Stimulated activated CD4-positive, alpha-beta T cell treated with anti-CD3 and anti-CD28 coated beads, TNF-alpha, amount 100 ng/mL, for 4 hours (primary cell): ENCODE measurements at regions not wholly inside any gene's neighbourhood (a gene's known extent, or its start where the extent isn't known, plus 50 kb on each side); places are given as distances from the start of the nearest gene placed in this dataset.

Source experiments
- DNase-seq, 3 experiments: peaks; one replicate each; pipeline ENCODE4 v3.0.0-alpha.2; 2020; ENCODE audit warnings: low read depth in 3 of 3

- DNase-seq: no peak
Observed at GRCh38 chr5:124584991-124585715, 161.3 kb downstream of the ZNF608 start.

GRCh38 chr5:124583469-124584350 is 162.7 kb downstream of the ZNF608 start:
- DNase-seq: no peak

- DNase-seq: no peak
Observed at GRCh38 chr5:124582561-124582840, 163.9 kb downstream of the ZNF608 start.

DNA sequence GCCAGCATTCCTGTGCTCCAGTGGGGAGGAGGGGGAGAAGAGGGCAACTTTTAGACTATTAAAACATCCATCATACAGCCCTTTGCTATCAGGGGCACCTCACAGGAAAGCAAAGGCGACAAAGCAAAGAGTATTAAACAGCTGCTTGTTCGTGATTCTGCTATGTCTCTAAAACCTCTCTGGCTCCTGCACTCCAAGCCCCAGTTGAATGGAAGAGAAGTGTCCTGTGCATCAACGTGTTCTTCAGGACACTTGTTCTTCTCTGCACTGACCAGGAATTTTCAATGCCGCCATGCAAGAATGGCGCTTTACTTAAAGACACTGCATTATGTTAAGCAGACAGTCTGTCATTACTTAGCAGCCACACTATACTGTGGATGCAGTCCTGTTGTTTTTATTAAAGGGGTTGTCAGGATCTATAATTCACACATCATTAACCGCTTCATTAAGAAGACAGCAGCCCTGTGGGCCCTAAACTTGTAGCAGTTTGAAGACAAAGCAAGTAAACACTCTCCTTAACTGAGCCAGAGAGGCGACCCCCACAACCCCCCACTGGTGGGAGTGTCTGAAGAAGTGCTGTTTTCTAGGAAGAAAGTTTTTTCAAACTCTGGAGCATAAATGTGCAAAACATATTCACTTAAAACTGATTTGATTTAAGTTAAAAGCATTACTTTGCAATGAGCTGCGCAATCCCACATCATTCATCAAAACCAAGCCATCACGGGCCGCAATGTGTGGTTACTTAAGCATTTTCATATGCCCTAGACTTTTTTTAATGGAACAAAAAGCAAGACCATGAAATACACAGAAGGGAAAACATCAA is 164.5 kb downstream of the ZNF608 start:
- DNase-seq: no peak

GRCh38 chr5:124580925-124581737 is 165.3 kb downstream of the ZNF608 start:
- DNase-seq: no peak

DNA sequence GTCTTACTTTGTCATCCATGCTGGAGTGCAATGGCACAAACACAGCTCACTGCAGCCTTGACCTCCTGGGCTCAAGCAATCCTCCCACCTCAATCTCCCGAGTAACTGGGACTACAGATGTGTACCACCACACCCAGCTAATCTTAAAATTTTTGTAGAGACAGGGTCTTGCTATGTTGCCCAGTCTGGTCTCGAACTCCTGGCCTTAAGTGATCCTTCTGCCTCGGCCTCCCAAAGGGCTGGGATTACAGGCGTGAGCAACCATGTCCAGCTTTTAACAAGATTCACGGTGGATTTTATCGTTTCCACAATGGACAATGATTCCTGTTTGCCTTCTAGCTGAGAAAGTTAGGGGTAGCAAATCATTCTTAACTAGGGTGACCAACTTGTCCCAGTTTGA is 165.9 kb downstream of the ZNF608 start:
- DNase-seq: no peak

GRCh38 chr5:124576848-124577409 is 169.5 kb downstream of the ZNF608 start:
- DNase-seq: no peak

DNA sequence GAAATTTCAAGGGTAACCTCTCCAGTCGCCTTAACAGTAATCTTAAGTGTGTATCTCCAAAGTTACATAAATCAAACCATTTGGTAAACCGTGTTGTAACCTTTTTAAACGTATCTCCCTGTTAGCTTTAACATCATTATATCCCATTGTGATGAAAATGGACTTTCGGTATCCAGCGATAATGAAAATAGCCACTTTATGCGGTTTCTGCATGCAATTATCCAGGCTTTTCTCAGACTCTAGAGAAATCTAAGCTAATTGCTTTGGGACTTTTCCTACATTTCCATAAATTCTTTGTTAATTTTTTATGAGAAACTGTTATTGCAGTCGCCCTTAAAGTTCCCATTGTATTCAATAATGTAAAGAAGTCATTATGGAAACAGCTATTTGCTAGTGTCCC is 170.7 kb downstream of the ZNF608 start:
- DNase-seq: no peak

DNA sequence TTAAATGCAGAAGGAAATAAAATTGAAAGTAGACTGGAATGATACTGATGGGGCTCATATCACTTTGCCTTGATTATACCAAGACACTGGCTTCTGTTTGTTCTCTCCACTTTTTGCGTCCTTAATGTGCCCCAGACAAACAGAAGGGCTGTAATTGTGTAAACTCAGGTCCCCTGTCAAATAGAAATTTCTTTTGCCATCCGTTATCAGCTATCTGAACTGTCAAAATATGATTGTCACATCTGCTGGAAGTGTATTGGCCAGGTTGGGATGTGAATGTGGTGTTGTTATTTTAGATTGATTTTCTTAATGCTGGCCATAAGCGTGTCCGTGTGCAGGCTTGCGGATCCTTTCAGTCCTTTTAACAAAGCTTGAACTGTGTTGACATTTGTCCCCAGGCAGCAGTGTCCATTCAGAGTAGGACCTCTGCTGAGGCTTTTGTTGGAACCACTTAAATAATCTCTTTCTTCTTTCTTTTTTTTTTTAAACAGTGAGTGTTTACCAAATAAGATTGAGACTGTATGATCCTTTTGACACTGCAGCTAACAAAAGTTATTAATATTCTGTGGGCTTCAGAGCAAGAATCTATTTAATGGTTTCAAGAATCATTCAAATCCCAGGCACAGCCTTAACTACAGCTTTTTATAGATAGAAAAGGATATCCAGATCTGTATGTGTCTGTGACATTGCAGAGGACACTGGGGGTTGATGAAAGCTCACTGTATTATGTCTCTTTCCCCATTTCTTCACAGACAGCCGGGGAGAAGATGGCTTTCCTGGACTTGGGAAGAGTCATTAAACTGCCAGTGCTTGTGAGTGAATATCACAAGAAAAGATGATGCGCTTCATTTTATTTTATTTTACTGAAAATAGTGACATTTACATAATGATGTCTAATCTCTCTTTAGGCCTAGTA is 171.7 kb downstream of the ZNF608 start:
- no peak for DNase-seq

DNA sequence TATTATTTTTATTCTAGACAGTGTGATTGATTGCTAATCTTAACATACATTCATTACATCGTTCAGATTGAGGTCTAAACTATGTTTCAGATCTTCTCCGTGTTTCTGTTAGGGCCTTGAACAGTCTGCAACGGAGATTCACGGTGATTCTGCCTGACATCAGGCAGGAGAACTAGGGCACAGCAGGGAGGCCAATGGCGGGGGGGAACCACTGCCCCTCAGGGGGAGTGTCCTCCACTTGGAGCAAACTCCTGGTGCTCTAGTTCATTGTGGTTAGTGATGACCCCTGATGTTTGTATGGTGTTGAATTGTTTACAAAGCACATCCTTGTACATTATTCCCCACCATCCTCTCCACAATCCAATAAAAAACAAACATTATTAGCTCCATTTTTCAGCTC is 173.5 kb downstream of the ZNF608 start:
- DNase-seq: no peak

DNA sequence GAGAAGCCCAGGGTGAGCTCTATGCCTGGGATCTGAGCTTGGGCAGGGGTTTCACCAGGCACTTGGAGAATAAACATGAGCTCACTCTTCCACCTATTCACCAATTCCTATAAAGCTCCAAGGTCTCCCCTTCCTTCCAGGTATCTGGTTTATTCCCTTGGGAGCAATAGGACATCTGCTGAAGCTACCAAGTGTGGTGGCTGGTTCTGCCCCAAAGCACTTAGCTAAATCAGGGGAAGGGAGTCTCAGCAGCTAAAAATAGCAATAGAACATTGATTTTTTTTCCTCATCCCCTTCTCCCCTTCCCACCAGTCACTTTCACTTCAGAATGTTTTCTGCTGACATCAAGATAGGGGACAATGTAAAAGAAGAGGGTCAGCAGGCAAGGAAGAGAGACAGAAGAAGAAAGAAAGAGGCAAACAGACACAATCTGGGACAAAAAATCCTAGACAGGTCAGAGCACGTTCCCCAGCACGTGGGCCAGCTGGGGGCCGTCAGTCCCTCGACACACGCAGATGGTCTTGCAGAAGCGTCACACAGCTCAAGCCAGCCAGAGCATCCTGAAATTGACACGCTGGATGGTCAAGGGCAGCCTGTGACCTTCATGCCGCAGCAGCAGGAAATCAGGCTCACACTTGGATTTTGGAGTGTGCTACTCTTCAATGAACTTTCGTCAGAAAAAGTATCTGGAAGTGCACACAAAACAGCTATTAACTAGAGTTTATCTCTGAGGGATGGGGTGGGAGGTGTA is 176.0 kb downstream of the ZNF608 start:
- no peak for DNase-seq

GRCh38 chr5:124566875-124567450 is 179.5 kb downstream of the ZNF608 start:
- DNase-seq: no peak

DNA sequence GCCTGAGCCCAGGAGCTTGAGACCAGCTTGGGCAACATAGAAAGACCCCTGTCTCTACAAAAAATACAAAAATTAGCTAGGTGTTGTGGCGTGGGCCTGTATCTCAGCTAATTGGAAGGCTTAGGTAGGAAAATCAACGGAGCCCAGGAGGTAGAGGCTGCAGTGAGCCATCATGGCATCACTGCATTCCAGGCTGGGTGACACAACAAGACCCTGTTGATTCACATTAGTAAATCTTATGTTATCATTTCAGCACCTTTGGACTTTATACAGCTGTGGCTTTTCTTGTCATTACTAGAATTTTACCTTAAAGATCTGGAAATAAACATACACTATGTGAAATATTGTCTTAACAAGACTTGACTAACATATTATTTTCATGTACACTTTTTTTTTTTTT is 185.0 kb downstream of the ZNF608 start:
- no peak for DNase-seq

DNA sequence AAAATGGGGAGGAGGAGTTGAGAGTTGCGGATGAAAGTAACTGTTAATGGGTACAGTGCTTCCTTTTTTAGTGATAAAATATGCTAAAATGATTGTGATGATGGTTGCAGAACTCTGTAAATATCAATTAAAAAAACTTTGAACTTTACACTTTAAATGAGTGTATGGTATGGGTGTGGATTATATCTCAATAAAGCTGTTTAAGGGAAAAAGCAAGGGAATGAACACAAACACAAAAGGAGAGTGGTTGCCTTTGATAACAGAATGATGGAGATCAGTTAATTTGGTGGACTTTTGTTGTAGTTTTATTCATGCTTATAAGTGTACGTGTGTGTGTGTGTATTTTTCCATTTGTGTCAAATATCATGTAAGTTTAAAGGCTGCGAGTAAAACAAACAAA is 186.1 kb downstream of the ZNF608 start:
- no peak for DNase-seq

- no peak for DNase-seq
Observed at GRCh38 chr5:124557761-124558160, 188.7 kb downstream of the ZNF608 start.

DNA sequence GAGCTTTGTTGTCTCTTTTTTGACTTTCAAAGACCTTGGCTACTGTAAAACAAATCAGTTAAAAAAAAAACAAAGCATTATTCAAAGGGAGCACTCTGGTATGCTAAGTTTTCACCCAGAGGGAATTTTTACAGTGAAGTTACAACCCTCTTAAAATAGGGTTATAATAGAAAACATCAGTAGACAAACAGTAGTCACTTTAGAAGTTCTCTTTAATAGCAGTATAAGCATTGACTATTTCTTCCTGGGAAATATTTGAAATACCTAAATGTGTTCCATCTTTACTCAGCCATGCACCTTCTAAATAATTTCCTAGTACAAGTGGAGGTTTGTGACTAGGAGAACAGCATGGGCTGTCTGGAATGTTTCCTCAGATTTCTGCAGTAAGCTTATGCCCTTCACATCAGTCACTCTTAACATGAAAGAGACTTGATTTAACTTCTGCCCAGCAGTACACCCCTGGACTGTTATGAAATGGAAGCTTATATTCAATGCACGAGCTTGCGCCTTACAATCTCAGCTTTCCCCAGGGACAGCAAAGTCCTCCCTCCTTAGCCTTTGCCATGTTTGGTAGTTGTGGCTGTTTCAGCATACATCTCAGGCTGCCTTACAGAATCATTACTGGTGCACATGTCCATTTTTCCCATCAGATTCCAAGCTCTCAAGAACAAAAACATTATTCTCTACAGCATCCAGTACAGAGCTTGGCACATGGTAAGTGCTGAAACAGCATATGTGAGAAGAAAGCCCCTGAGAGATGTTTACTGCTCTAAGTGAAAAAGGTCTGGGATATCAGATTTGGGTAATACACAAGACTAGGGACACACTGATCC is 191.5 kb downstream of the ZNF608 start:
- DNase-seq: no peak

- DNase-seq: no peak
Observed at GRCh38 chr5:124553911-124554310, 192.5 kb downstream of the ZNF608 start.

GRCh38 chr5:124552526-124552925 is 193.9 kb downstream of the ZNF608 start:
- DNase-seq: no peak
